GM23338 (cell line): ENCODE measurements at regions not wholly inside any gene's neighbourhood (a gene's known extent, or its start where the extent isn't known, plus 50 kb on each side); places are given as distances from the start of the nearest gene placed in this dataset.

Experiments used
- ATAC-seq: fragments of 200-7000 bp; cut with Tn5 transposase; 3 replicates; pipeline ENCODE4 v1.9.1; 2020
- DNase-seq: peaks from one replicate; pipeline ENCODE4 v3.0.0-alpha.2; 2015; ENCODE audit warnings: low spot score
- H2AFZ ChIP-seq: fragments of 200-600 bp; sonication (generic); 2 replicates; pipeline ENCODE4 v1.8.0; 2016; ENCODE audit warnings: antibody characterized with exemption, mild to moderate bottlenecking, moderate library complexity
- H3F3A ChIP-seq: fragments of 200-600 bp; sonication (generic); replicated peaks from 2 replicates; pipeline ENCODE4 v1.8.0; 2017; ENCODE audit warnings: antibody characterized with exemption, mixed run types, low read depth
- H3K27ac ChIP-seq: fragments of 200-600 bp; sonication (generic); 2 replicates; pipeline ENCODE4 v1.6.1; 2016; ENCODE audit warnings: low read depth
- H3K27me3 ChIP-seq: fragments of 200-600 bp; sonication (generic); 2 replicates; pipeline ENCODE4 v1.8.0; 2016; ENCODE audit warnings: mild to moderate bottlenecking, mixed run types, moderate library complexity; ENCODE audit not compliant: insufficient read depth
- H3K36me3 ChIP-seq: fragments of 200-600 bp; sonication (generic); 2 replicates; pipeline ENCODE4 v1.8.0; 2016; ENCODE audit warnings: mild to moderate bottlenecking; ENCODE audit not compliant: insufficient read depth
- H3K4me1 ChIP-seq: fragments of 200-600 bp; sonication (generic); 2 replicates; pipeline ENCODE4 v1.8.0; 2016; ENCODE audit warnings: mild to moderate bottlenecking, moderate library complexity; ENCODE audit not compliant: insufficient read depth
- H3K4me2 ChIP-seq: fragments of 200-600 bp; sonication (generic); 2 replicates; pipeline ENCODE4 v1.7.1; 2017; ENCODE audit warnings: mixed run types
- H3K4me3 ChIP-seq: fragments of 200-600 bp; sonication (generic); 2 replicates; pipeline ENCODE4 v1.6.1; 2016; ENCODE audit warnings: mixed run types
- H3K79me2 ChIP-seq: fragments of 200-600 bp; sonication (generic); replicated peaks from 2 replicates; pipeline ENCODE4 v1.8.0; 2017; ENCODE audit warnings: mild to moderate bottlenecking; ENCODE audit not compliant: insufficient read depth
- H3K9me2 ChIP-seq: fragments of 200-600 bp; sonication (generic); 2 replicates; pipeline ENCODE4 v1.8.0; 2017; ENCODE audit not compliant: insufficient read depth
- H4K20me1 ChIP-seq: fragments of 200-600 bp; sonication (generic); replicated peaks from 2 replicates; pipeline ENCODE4 v1.8.0; 2017; ENCODE audit warnings: mild to moderate bottlenecking; ENCODE audit not compliant: insufficient read depth
- H3K27ac Mint-ChIP-seq: 2 replicates; pipeline ENCODE4 v1.8.0; 2020; ENCODE audit warnings: inconsistent platforms, mild to moderate bottlenecking, moderate library complexity, mixed read lengths
- H3K27me3 Mint-ChIP-seq: 3 replicates; pipeline ENCODE4 v1.8.0; 2022; ENCODE audit warnings: low read depth, mild to moderate bottlenecking, moderate library complexity, mixed read lengths, inconsistent platforms; ENCODE audit not compliant: insufficient read depth, poor library complexity
- H3K36me3 Mint-ChIP-seq: 3 replicates; pipeline ENCODE4 v1.8.0; 2021; ENCODE audit warnings: low read depth, mild to moderate bottlenecking, inconsistent platforms, moderate library complexity, mixed read lengths
- H3K4me1 Mint-ChIP-seq: 3 replicates; pipeline ENCODE4 v1.8.0; 2020; ENCODE audit warnings: mild to moderate bottlenecking, inconsistent platforms, mixed read lengths
- H3K4me3 Mint-ChIP-seq: 3 replicates; pipeline ENCODE4 v1.8.0; 2021; ENCODE audit warnings: moderate library complexity, mild to moderate bottlenecking, inconsistent platforms, mixed read lengths
- H3K9me3 Mint-ChIP-seq: 3 replicates; pipeline ENCODE4 v1.8.0; 2020; ENCODE audit warnings: moderate library complexity, mild to moderate bottlenecking, inconsistent platforms, mixed read lengths
- CREB1 ChIP-seq: fragments of 250-450 bp; sonication (Bioruptor Pico); IDR thresholded peaks from 2 replicates; pipeline ENCODE4 v1.5.0; 2020; ENCODE audit warnings: low read depth, mild to moderate bottlenecking, moderate library complexity
- EZH2 ChIP-seq: fragments of 200-600 bp; sonication (generic); IDR thresholded peaks from one replicate; pipeline ENCODE4 v1.8.0; 2017; ENCODE audit warnings: antibody characterized with exemption, mild to moderate bottlenecking, low read depth; ENCODE audit not compliant: unreplicated experiment
- JUNB ChIP-seq: IDR thresholded peaks from one replicate; pipeline ENCODE4 v1.6.1; 2016; ENCODE audit warnings: antibody characterized with exemption; ENCODE audit not compliant: unreplicated experiment
- NANOG ChIP-seq: IDR thresholded peaks from 2 replicates; pipeline ENCODE4 v1.6.1; 2016; ENCODE audit warnings: antibody characterized with exemption, borderline replicate concordance
- POLR2AphosphoS5 ChIP-seq: IDR thresholded peaks from 2 replicates; pipeline ENCODE4 v1.6.1; 2016; ENCODE audit warnings: antibody characterized with exemption, low read depth
- STAT1 ChIP-seq: IDR thresholded peaks from one replicate; pipeline ENCODE4 v1.6.1; 2016; ENCODE audit warnings: antibody characterized with exemption; ENCODE audit not compliant: unreplicated experiment
- ZNF114 ChIP-seq: fragments of 250-450 bp; sonication (Bioruptor Pico); IDR thresholded peaks from 2 replicates; pipeline ENCODE4 v1.5.0; 2020; ENCODE audit warnings: mild to moderate bottlenecking, moderate library complexity
- ZNF331 ChIP-seq: fragments of 250-450 bp; sonication (Bioruptor Pico); IDR thresholded peaks from 2 replicates; pipeline ENCODE4 v1.5.0; 2020; ENCODE audit warnings: low read depth, mild to moderate bottlenecking, moderate library complexity
- TF ChIP-seq, protein P1 (sequence below): fragments of 250-450 bp; sonication (Bioruptor Pico); IDR thresholded peaks from 2 replicates; pipeline ENCODE4 v1.5.0; 2020; ENCODE audit warnings: mild to moderate bottlenecking, moderate library complexity
- TF ChIP-seq, protein P2 (sequence below), 2 experiments: fragments of 200-600 bp in 1 of 2; sonication (generic) in 1 of 2; conservative IDR thresholded peaks; 2 replicates each; pipeline versions ENCODE4 v1.5.1 to v1.6.1; 2016 to 2017; ENCODE audit warnings: antibody characterized with exemption in 2 of 2, low read depth in 2 of 2, mild to moderate bottlenecking in 2 of 2, moderate library complexity in 1 of 2
- TF ChIP-seq, protein P3 (sequence below): IDR thresholded peaks from 2 replicates; pipeline ENCODE4 v1.6.1; 2016; ENCODE audit warnings: antibody characterized with exemption

DNA sequence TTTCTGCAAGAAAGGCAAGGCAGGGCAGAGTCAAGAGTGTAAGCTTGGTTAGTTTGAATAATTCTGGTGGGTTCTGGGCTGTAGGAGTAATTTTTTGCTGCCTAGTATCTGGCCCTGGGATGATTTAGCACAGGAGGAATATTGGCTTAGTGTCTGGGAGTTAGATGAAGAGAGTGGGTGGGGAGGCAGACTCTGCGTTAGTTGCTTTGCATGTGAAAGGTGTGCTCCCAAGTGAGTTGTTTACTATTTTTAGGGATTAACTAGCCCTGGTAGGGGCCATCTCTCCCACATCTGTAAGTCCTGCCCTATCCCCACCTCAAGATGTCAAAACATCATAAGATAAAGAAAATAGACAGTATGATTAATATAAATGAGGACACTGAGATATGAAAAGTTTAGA is 249.7 kb downstream of the LRIG3 start:
- Histone ChIP-seq H4K20me1 (no peaks in the 10 kb centered on the region), H3K36me3 (no peaks in the 10 kb centered on the region), H3K4me3 (no peak overlapping the region), H3F3A (no peaks in the 10 kb centered on the region), H3K79me2 (no peaks in the 10 kb centered on the region), H2AFZ (no peak overlapping the region), H3K27ac (no peak overlapping the region), H3K4me2 (peak overlapping the region; percentile 39; the same call in 1 of the 2 replicates), H3K27me3 (no peaks in the 10 kb centered on the region), H3K9me2 (0 out of 2 replicates have a peak, but pooled peaks cover 7% of the 10 kb centered on the region), H3K4me1 (peaks cover 14% of the 10 kb centered on the region)
- Mint-ChIP-seq H3K27ac (no peak overlapping the region), H3K36me3 (no peaks in the 10 kb centered on the region), H3K4me3 (no peak overlapping the region), H3K27me3 (peaks cover 2% of the 10 kb centered on the region), H3K4me1 (peaks cover 11% of the 10 kb centered on the region; the same call in 2 of the 3 replicates), H3K9me3 (no peaks in the 10 kb centered on the region)
- ATAC-seq (peak; percentile 92), DNase-seq (peak; percentile 28)
- TF ChIP-seq NANOG = no peak
- TF ChIP-seq, protein P1, sequence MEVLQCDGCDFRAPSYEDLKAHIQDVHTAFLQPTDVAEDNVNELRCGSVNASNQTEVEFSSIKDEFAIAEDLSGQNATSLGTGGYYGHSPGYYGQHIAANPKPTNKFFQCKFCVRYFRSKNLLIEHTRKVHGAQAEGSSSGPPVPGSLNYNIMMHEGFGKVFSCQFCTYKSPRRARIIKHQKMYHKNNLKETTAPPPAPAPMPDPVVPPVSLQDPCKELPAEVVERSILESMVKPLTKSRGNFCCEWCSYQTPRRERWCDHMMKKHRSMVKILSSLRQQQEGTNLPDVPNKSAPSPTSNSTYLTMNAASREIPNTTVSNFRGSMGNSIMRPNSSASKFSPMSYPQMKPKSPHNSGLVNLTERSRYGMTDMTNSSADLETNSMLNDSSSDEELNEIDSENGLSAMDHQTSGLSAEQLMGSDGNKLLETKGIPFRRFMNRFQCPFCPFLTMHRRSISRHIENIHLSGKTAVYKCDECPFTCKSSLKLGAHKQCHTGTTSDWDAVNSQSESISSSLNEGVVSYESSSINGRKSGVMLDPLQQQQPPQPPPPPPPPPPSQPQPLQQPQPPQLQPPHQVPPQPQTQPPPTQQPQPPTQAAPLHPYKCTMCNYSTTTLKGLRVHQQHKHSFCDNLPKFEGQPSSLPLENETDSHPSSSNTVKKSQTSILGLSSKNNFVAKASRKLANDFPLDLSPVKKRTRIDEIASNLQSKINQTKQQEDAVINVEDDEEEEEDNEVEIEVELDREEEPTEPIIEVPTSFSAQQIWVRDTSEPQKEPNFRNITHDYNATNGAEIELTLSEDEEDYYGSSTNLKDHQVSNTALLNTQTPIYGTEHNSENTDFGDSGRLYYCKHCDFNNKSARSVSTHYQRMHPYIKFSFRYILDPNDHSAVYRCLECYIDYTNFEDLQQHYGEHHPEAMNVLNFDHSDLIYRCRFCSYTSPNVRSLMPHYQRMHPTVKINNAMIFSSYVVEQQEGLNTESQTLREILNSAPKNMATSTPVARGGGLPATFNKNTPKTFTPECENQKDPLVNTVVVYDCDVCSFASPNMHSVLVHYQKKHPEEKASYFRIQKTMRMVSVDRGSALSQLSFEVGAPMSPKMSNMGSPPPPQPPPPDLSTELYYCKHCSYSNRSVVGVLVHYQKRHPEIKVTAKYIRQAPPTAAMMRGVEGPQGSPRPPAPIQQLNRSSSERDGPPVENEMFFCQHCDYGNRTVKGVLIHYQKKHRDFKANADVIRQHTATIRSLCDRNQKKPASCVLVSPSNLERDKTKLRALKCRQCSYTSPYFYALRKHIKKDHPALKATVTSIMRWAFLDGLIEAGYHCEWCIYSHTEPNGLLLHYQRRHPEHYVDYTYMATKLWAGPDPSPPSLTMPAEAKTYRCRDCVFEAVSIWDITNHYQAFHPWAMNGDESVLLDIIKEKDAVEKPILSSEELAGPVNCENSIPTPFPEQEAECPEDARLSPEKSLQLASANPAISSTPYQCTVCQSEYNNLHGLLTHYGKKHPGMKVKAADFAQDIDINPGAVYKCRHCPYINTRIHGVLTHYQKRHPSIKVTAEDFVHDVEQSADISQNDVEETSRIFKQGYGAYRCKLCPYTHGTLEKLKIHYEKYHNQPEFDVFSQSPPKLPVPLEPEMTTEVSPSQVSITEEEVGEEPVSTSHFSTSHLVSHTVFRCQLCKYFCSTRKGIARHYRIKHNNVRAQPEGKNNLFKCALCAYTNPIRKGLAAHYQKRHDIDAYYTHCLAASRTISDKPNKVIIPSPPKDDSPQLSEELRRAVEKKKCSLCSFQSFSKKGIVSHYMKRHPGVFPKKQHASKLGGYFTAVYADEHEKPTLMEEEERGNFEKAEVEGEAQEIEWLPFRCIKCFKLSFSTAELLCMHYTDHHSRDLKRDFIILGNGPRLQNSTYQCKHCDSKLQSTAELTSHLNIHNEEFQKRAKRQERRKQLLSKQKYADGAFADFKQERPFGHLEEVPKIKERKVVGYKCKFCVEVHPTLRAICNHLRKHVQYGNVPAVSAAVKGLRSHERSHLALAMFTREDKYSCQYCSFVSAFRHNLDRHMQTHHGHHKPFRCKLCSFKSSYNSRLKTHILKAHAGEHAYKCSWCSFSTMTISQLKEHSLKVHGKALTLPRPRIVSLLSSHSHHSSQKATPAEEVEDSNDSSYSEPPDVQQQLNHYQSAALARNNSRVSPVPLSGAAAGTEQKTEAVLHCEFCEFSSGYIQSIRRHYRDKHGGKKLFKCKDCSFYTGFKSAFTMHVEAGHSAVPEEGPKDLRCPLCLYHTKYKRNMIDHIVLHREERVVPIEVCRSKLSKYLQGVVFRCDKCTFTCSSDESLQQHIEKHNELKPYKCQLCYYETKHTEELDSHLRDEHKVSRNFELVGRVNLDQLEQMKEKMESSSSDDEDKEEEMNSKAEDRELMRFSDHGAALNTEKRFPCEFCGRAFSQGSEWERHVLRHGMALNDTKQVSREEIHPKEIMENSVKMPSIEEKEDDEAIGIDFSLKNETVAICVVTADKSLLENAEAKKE (CRISPR knock-in tag) = 0 out of 2 replicates have a peak, but pooled peaks have one; percentile 13

DNA sequence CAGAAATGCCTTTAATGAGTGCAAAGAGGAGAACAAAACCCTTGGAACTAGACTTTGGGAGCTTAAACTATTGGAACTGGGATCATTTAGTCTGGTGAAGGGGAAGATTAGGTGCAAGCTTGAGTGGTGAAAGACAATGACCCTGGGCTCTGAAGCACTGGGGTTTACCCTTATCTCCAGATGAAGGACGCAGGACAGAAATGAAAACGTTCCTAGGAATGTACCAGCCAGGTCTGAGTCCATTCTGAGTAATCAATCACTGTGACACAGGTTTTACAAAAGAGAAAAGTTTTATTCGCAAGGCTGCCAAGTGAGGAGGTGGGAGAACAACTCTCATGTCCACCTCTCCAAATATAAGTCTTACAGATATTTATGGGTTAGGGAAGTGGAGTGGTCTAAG is 249.1 kb downstream of the LRIG3 start:
- Histone ChIP-seq H3K9me2 (0 out of 2 replicates have a peak, but pooled peaks cover 7% of the 10 kb centered on the region), H3K27me3 (no peaks in the 10 kb centered on the region), H4K20me1 (no peaks in the 10 kb centered on the region), H3K79me2 (no peaks in the 10 kb centered on the region), H2AFZ (peak overlapping the region; percentile 11; the same call in 1 of the 2 replicates), H3K27ac (no peak overlapping the region), H3K36me3 (no peaks in the 10 kb centered on the region), H3F3A (no peaks in the 10 kb centered on the region), H3K4me1 (peaks cover 14% of the 10 kb centered on the region), H3K4me2 (peak overlapping the region; percentile 39; the same call in 1 of the 2 replicates), H3K4me3 (no peak overlapping the region)
- DNase-seq (no peak), ATAC-seq (no peak)
- H3K4me3 Mint-ChIP-seq = no peak overlapping the region
- H3K4me1 Mint-ChIP-seq = peaks cover 11% of the 10 kb centered on the region; the same call in 2 of the 3 replicates
- H3K27me3 Mint-ChIP-seq = peaks cover under 1% of the 10 kb centered on the region
- H3K36me3 Mint-ChIP-seq = no peaks in the 10 kb centered on the region
- no peak overlapping the region for H3K27ac Mint-ChIP-seq
- H3K9me3 Mint-ChIP-seq = no peaks in the 10 kb centered on the region
- TF ChIP-seq JUNB (no peak), STAT1 (no peak), POLR2AphosphoS5 (no peak), CREB1 (no peak), EZH2 (no peak), ZNF331 (no peak), ZNF114 (CRISPR knock-in tag) (no peak), NANOG (no peak)
- TF ChIP-seq, protein P2, sequence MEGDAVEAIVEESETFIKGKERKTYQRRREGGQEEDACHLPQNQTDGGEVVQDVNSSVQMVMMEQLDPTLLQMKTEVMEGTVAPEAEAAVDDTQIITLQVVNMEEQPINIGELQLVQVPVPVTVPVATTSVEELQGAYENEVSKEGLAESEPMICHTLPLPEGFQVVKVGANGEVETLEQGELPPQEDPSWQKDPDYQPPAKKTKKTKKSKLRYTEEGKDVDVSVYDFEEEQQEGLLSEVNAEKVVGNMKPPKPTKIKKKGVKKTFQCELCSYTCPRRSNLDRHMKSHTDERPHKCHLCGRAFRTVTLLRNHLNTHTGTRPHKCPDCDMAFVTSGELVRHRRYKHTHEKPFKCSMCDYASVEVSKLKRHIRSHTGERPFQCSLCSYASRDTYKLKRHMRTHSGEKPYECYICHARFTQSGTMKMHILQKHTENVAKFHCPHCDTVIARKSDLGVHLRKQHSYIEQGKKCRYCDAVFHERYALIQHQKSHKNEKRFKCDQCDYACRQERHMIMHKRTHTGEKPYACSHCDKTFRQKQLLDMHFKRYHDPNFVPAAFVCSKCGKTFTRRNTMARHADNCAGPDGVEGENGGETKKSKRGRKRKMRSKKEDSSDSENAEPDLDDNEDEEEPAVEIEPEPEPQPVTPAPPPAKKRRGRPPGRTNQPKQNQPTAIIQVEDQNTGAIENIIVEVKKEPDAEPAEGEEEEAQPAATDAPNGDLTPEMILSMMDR (conservative IDR thresholded peaks at IDR 0.05; ENCODE audit: low read depth in 2 of 2) = no peak
- TF ChIP-seq, protein P3, sequence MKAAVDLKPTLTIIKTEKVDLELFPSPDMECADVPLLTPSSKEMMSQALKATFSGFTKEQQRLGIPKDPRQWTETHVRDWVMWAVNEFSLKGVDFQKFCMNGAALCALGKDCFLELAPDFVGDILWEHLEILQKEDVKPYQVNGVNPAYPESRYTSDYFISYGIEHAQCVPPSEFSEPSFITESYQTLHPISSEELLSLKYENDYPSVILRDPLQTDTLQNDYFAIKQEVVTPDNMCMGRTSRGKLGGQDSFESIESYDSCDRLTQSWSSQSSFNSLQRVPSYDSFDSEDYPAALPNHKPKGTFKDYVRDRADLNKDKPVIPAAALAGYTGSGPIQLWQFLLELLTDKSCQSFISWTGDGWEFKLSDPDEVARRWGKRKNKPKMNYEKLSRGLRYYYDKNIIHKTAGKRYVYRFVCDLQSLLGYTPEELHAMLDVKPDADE = no peak
